HL-60 (cell line): ENCODE measurements at regions not wholly inside any gene's neighbourhood (a gene's known extent, or its start where the extent isn't known, plus 50 kb on each side); places are given as distances from the start of the nearest gene placed in this dataset.

ENCODE experiments used
- GABPA ChIP-seq: IDR thresholded peaks from 2 replicates; pipeline ENCODE4 v1.6.1; 2012; ENCODE audit warnings: low read depth
- POLR2AphosphoS5 ChIP-seq: IDR thresholded peaks from 2 replicates; pipeline ENCODE4 v1.6.1; 2012; ENCODE audit warnings: low read depth
- TF ChIP-seq, protein P1 (sequence below): IDR thresholded peaks from one replicate; pipeline ENCODE4 v1.5.1; 2011; ENCODE audit warnings: low read length, control low read depth, inconsistent platforms; ENCODE audit not compliant: insufficient read depth
- TF ChIP-seq, protein P2 (sequence below): IDR thresholded peaks from 2 replicates; pipeline ENCODE4 v1.6.1; 2012; ENCODE audit warnings: low read depth; ENCODE audit not compliant: insufficient replicate concordance

DNA sequence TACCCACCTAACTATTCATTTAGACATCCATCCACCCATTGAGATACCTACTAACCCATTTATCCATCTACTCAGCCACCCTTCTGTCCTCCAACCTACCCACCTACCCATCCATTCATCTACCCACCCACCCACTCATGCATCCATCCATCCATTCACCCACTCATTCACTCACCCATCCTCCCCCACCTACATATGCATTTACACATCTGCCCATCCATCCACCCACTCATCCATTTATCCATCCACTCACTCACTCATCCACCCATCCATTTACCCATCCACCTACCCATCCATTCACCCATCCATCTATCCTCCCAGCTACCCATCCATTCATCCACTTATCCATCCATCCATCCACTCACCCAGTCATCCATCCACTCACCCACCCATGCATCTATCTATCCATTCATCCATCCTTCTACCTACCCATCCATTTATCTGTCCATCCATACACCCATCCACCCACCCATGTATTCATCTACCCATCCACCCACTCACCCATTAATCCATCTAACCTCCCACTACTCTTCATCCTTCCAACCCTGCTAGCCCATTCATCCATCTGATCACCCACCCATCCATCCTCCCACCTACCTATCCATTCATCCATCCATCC, 378.7 kb downstream of the CTTN start:
- TF ChIP-seq, protein P1, sequence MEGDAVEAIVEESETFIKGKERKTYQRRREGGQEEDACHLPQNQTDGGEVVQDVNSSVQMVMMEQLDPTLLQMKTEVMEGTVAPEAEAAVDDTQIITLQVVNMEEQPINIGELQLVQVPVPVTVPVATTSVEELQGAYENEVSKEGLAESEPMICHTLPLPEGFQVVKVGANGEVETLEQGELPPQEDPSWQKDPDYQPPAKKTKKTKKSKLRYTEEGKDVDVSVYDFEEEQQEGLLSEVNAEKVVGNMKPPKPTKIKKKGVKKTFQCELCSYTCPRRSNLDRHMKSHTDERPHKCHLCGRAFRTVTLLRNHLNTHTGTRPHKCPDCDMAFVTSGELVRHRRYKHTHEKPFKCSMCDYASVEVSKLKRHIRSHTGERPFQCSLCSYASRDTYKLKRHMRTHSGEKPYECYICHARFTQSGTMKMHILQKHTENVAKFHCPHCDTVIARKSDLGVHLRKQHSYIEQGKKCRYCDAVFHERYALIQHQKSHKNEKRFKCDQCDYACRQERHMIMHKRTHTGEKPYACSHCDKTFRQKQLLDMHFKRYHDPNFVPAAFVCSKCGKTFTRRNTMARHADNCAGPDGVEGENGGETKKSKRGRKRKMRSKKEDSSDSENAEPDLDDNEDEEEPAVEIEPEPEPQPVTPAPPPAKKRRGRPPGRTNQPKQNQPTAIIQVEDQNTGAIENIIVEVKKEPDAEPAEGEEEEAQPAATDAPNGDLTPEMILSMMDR: no peak
- TF ChIP-seq POLR2AphosphoS5 (no peak), GABPA (no peak)
- TF ChIP-seq, protein P2, sequence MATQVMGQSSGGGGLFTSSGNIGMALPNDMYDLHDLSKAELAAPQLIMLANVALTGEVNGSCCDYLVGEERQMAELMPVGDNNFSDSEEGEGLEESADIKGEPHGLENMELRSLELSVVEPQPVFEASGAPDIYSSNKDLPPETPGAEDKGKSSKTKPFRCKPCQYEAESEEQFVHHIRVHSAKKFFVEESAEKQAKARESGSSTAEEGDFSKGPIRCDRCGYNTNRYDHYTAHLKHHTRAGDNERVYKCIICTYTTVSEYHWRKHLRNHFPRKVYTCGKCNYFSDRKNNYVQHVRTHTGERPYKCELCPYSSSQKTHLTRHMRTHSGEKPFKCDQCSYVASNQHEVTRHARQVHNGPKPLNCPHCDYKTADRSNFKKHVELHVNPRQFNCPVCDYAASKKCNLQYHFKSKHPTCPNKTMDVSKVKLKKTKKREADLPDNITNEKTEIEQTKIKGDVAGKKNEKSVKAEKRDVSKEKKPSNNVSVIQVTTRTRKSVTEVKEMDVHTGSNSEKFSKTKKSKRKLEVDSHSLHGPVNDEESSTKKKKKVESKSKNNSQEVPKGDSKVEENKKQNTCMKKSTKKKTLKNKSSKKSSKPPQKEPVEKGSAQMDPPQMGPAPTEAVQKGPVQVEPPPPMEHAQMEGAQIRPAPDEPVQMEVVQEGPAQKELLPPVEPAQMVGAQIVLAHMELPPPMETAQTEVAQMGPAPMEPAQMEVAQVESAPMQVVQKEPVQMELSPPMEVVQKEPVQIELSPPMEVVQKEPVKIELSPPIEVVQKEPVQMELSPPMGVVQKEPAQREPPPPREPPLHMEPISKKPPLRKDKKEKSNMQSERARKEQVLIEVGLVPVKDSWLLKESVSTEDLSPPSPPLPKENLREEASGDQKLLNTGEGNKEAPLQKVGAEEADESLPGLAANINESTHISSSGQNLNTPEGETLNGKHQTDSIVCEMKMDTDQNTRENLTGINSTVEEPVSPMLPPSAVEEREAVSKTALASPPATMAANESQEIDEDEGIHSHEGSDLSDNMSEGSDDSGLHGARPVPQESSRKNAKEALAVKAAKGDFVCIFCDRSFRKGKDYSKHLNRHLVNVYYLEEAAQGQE: no peak
